SU-DHL-6 (cell line): ENCODE measurements at regions not wholly inside any gene's neighbourhood (a gene's known extent, or its start where the extent isn't known, plus 50 kb on each side); places are given as distances from the start of the nearest gene placed in this dataset.
A peak's percentile ranks its signal among the peaks of the same experiment; 100 is the strongest.

Experiments
- H2AFZ ChIP-seq: fragments of 200-600 bp; sonication (generic); 2 replicates; pipeline ENCODE4 v1.6.1; 2014; ENCODE audit warnings: low read depth, mild to moderate bottlenecking, moderate library complexity, mixed read lengths, antibody characterized with exemption, low read length; ENCODE audit not compliant: severe bottlenecking
- H3F3A ChIP-seq: fragments of 200-600 bp; shearing (Covaris generic); 2 replicates; pipeline ENCODE4 v1.6.0; 2016; ENCODE audit warnings: antibody characterized with exemption, mild to moderate bottlenecking; ENCODE audit not compliant: insufficient read depth
- H3K27ac ChIP-seq: fragments of 200-600 bp; sonication (generic); 2 replicates; pipeline ENCODE4 v1.5.1; 2016; ENCODE audit warnings: low read depth, mild to moderate bottlenecking, low read length, moderate library complexity, mixed read lengths
- H3K27me3 ChIP-seq: fragments of 200-600 bp; sonication (generic), shearing (Covaris generic); 2 replicates; pipeline ENCODE4 v1.6.0; 2014; ENCODE audit warnings: mild to moderate bottlenecking, low read length
- H3K36me3 ChIP-seq: fragments of 200-600 bp; sonication (generic); 2 replicates; pipeline ENCODE4 v1.6.1; 2014; ENCODE audit warnings: mild to moderate bottlenecking, low read length, mixed read lengths
- H3K4me2 ChIP-seq: fragments of 300-600, 200-600 bp; shearing (Covaris generic), sonication (generic); 2 replicates; pipeline ENCODE4 v1.6.0; 2014; ENCODE audit warnings: low read length, low read depth, mild to moderate bottlenecking; ENCODE audit not compliant: poor library complexity, severe bottlenecking
- H3K4me3 ChIP-seq: fragments of 200-600 bp; sonication (generic); 2 replicates; pipeline ENCODE4 v1.5.1; 2014; ENCODE audit warnings: antibody characterized with exemption, low read length, mild to moderate bottlenecking, mixed read lengths; ENCODE audit not compliant: insufficient read depth, poor library complexity, severe bottlenecking
- H3K79me2 ChIP-seq: fragments of 200-600 bp; sonication (generic); 2 replicates; pipeline ENCODE4 v1.6.1; 2014; ENCODE audit warnings: mild to moderate bottlenecking, low read length, moderate library complexity; ENCODE audit not compliant: insufficient read depth
- H3K9ac ChIP-seq: fragments of 200-600 bp; sonication (generic); 2 replicates; pipeline ENCODE4 v1.7.0; 2014; ENCODE audit warnings: mild to moderate bottlenecking, low read length
- H3K9me2 ChIP-seq: fragments of 200-600 bp; sonication (generic); replicated peaks from 2 replicates; pipeline ENCODE4 v1.6.1; 2014; ENCODE audit warnings: low read length; ENCODE audit not compliant: insufficient read depth
- H3K9me3 ChIP-seq: fragments of 200-600 bp; sonication (generic); 2 replicates; pipeline ENCODE4 v1.6.1; 2014; ENCODE audit warnings: low read length, mixed read lengths; ENCODE audit not compliant: insufficient read depth
- H4K20me1 ChIP-seq: fragments of 200-600 bp; sonication (generic); 2 replicates; pipeline ENCODE4 v1.6.1; 2014; ENCODE audit warnings: low read depth, mild to moderate bottlenecking, antibody characterized with exemption, low read length, moderate library complexity, mixed read lengths
- EZH2phosphoT487 ChIP-seq: fragments of 200-600 bp; sonication (generic), shearing (Covaris generic); conservative IDR thresholded peaks from 2 replicates; pipeline ENCODE4 v1.6.1; 2018; ENCODE audit warnings: mild to moderate bottlenecking, antibody characterized with exemption, low read length, moderate library complexity, mixed read lengths
- TF ChIP-seq, protein P1 (sequence below): fragments of 200-600 bp; sonication (generic); IDR thresholded peaks from one replicate; pipeline ENCODE4 v1.5.1; 2017; ENCODE audit warnings: antibody characterized with exemption, mild to moderate bottlenecking, low read length, moderate library complexity; ENCODE audit not compliant: insufficient read depth, poor library complexity, severe bottlenecking

DNA sequence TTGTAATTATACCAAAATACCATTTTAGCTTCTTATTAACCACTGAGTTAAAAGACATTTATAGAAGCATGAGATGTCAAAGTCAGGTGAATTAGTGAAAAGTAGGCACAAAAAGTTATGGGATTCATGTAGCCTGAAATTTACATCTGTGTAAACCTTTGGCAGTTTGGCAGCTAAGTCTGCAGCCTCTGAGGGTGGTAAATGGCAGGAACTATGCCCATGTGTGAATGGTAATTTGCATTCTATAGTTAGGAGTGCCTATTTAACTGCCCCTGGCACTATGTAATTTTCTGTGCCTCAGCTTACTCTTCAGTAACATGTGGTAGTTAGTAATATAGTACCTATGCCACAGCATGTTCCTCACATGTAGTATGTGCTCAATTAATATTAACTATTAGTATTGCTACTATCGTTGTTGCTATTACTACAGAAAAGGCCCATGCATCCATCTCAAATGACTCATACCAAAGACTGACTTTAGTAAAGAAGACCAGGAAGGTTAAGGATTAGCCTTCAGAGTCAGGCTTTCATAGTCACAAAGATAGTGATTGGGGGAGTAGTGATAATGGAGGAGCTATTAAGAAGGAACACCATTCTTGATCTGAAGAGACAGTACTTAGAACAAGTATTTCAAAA is 258.7 kb upstream of the BTG1 start:
- peak overlapping the region; percentile 44 for H2AFZ ChIP-seq
- H3K36me3 ChIP-seq, result no peaks in the 10 kb centered on the region
- H3K27ac ChIP-seq, result peak overlapping the region; percentile 80
- H3K27me3 ChIP-seq, result no peaks in the 10 kb centered on the region
- H3K79me2 ChIP-seq, result no peaks in the 10 kb centered on the region
- H3K4me2 ChIP-seq, result peak overlapping the region; percentile 70
- H4K20me1 ChIP-seq, result no peaks in the 10 kb centered on the region
- H3K9me2 ChIP-seq, result no peaks in the 10 kb centered on the region
- peaks cover 31% of the 10 kb centered on the region for H3F3A ChIP-seq
- H3K9me3 ChIP-seq, result no peaks in the 10 kb centered on the region
- peak overlapping the region; percentile 11 for H3K4me3 ChIP-seq
- no peak for TF ChIP-seq EZH2phosphoT487
- TF ChIP-seq, protein P1, sequence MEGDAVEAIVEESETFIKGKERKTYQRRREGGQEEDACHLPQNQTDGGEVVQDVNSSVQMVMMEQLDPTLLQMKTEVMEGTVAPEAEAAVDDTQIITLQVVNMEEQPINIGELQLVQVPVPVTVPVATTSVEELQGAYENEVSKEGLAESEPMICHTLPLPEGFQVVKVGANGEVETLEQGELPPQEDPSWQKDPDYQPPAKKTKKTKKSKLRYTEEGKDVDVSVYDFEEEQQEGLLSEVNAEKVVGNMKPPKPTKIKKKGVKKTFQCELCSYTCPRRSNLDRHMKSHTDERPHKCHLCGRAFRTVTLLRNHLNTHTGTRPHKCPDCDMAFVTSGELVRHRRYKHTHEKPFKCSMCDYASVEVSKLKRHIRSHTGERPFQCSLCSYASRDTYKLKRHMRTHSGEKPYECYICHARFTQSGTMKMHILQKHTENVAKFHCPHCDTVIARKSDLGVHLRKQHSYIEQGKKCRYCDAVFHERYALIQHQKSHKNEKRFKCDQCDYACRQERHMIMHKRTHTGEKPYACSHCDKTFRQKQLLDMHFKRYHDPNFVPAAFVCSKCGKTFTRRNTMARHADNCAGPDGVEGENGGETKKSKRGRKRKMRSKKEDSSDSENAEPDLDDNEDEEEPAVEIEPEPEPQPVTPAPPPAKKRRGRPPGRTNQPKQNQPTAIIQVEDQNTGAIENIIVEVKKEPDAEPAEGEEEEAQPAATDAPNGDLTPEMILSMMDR, result no peak
- peak overlapping the region; percentile 33 for H3K9ac ChIP-seq

DNA sequence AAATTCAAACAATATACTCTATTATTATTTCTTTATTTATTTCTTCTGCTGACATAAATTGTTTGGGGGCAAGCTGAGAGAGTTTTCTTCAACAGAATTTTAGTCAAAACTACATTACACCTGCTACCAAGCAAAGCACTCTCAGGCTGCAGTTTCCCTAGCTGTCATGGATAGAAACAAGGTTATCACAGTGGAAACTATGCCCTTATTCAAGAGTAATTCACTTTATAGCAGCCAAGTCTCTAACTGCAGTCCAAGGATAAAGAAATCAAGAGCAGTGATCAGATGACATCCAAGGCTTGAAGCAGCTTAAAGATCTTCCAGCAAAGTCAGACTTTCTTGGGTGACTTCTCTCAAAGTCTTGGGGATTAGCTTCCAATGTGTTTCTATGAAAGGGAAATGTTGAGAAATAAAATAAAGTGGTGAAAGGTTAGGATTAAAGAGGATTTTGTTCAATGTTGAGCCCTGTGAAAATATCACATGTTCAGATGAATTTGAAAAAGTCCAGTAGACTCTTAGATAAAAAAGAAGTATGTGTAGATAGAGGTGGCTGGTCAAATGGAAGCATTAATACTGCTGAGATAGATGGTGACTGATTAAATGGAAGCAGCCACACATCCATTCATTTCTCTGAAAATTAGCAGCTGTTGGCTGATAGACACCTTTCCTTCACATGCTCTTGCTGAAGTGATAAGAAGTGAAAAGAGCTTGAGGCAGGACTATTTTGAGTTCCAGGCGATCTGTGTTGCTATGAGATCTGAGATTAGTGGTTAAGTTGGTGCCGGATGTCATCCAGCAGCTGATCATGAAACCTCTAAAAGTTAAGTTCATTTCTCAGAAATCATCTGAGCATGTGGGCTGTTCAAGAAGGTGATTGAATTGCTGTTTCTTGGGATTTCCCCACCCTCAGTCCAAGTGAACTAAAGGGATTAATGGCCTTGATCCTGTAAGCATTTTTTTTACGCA is 257.8 kb upstream of the BTG1 start:
- peak overlapping the region; percentile 70 for H3K4me2 ChIP-seq
- H2AFZ ChIP-seq, result peak overlapping the region; percentile 44
- H3K27ac ChIP-seq, result peak overlapping the region; percentile 80

DNA sequence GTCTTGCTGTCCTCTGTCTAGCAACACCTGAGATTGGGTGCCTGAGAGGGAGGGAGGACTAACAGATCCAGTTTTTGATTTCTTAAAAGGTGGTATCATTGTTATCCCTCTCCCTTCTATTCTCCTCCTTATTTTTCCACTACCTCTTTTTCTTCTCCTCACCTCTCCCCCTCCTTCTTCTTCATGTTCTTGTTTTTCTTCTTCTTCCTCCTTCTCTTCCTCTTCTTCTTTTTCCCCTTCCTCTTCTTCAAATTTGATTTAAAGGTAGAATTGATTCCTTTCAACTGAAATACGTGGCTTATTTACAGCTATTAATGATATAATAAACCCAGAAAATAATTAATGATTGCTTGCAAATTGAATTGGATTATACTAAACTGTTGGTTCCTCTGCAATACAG is 256.8 kb upstream of the BTG1 start:
- Histone ChIP-seq H4K20me1 (no peaks in the 10 kb centered on the region), H3K4me3 (no peak overlapping the region), H3K9me3 (no peaks in the 10 kb centered on the region), H3K27me3 (no peaks in the 10 kb centered on the region), H3K36me3 (no peaks in the 10 kb centered on the region), H3K27ac (peak overlapping the region; percentile 80), H3F3A (peaks cover 28% of the 10 kb centered on the region), H3K79me2 (no peaks in the 10 kb centered on the region), H2AFZ (peak overlapping the region; percentile 12), H3K4me2 (peak overlapping the region; percentile 70), H3K9ac (0 out of 2 replicates have a peak overlapping the region, but pooled peaks have one; percentile 33), H3K9me2 (no peaks in the 10 kb centered on the region)
- TF ChIP-seq, protein P1, result no peak
- no peak for TF ChIP-seq EZH2phosphoT487

More for the DNA sequence above, 257.8 kb upstream of the BTG1 start:
- Histone ChIP-seq H3F3A (peaks cover 31% of the 10 kb centered on the region), H3K9me2 (no peaks in the 10 kb centered on the region), H3K27me3 (no peaks in the 10 kb centered on the region), H3K79me2 (no peaks in the 10 kb centered on the region), H3K9me3 (no peaks in the 10 kb centered on the region), H3K36me3 (no peaks in the 10 kb centered on the region), H4K20me1 (no peaks in the 10 kb centered on the region), H3K9ac (peak overlapping the region; percentile 33), H3K4me3 (peak overlapping the region; percentile 11)
- TF ChIP-seq, protein P1, result no peak
- no peak for TF ChIP-seq EZH2phosphoT487
